ENCODE measurements at regions not wholly inside any gene's neighbourhood (a gene's known extent, or its start where the extent isn't known, plus 50 kb on each side); places are given as distances from the start of the nearest gene placed in this dataset.
"Not testable (repeated sequence)": the region's sequence is repeated elsewhere in the genome, so short reads cannot be mapped to it uniquely, and the experiment has no call there.

GRCh38 chr13:33340631-33341030 lies 55.1 kb upstream of the STARD13 start:
- no peak for DNase-seq

- no peak for DNase-seq
Measured at GRCh38 chr13:33341861-33342452, 56.4 kb upstream of the STARD13 start.

- DNase-seq: no peak
Measured at GRCh38 chr13:33345842-33346241, 60.3 kb upstream of the STARD13 start.

GRCh38 chr13:33347861-33348260 lies 62.3 kb upstream of the STARD13 start:
- no peak for DNase-seq

GRCh38 chr13:33348366-33348765 lies 62.8 kb upstream of the STARD13 start:
- DNase-seq: no peak

GRCh38 chr13:33349288-33349985 lies 63.9 kb upstream of the STARD13 start:
- no peak for DNase-seq

- no peak for DNase-seq
Measured at GRCh38 chr13:33349986-33350826, 64.7 kb upstream of the STARD13 start.

GRCh38 chr13:33351319-33351718 lies 65.8 kb upstream of the STARD13 start:
- no peak for DNase-seq

- no peak for DNase-seq
Measured at GRCh38 chr13:33352041-33352440, 66.5 kb upstream of the STARD13 start.

- no peak for DNase-seq
Measured at GRCh38 chr13:33352526-33352925, 67.0 kb upstream of the STARD13 start.

- peak; percentile 6 to 66 for DNase-seq
Measured at GRCh38 chr13:33353210-33353609, 67.7 kb upstream of the STARD13 start.

GRCh38 chr13:33353646-33354045 lies 68.1 kb upstream of the STARD13 start:
- DNase-seq: no peak

GRCh38 chr13:33355201-33355895 lies 69.8 kb upstream of the STARD13 start:
- DNase-seq: no peak

- DNase-seq: not testable (repeated sequence)
Measured at GRCh38 chr13:33358076-33358475, 72.5 kb upstream of the STARD13 start.

GRCh38 chr13:33362986-33363727 lies 77.6 kb upstream of the STARD13 start:
- peak in 1 of 2 donors; percentile 27 for DNase-seq

GRCh38 chr13:33364192-33364591 lies 78.6 kb upstream of the STARD13 start:
- no peak for DNase-seq

GRCh38 chr13:33366469-33367062 lies 81.0 kb upstream of the STARD13 start:
- no peak for DNase-seq

- DNase-seq: no peak
Measured at GRCh38 chr13:33367171-33367895, 81.8 kb upstream of the STARD13 start.

GRCh38 chr13:33367926-33368325 lies 82.4 kb upstream of the STARD13 start:
- no peak for DNase-seq

GRCh38 chr13:33369073-33369472 lies 83.5 kb upstream of the STARD13 start:
- DNase-seq: no peak

- no peak for DNase-seq
Measured at GRCh38 chr13:33372251-33372919, 86.8 kb upstream of the STARD13 start.

Data from CD4-positive, alpha-beta T cell treated with Interleukin-1 beta for 1 hour (primary cell).